ENCODE measurements at regions not wholly inside any gene's neighbourhood (a gene's known extent, or its start where the extent isn't known, plus 50 kb on each side); places are given as distances from the start of the nearest gene placed in this dataset.

DNA sequence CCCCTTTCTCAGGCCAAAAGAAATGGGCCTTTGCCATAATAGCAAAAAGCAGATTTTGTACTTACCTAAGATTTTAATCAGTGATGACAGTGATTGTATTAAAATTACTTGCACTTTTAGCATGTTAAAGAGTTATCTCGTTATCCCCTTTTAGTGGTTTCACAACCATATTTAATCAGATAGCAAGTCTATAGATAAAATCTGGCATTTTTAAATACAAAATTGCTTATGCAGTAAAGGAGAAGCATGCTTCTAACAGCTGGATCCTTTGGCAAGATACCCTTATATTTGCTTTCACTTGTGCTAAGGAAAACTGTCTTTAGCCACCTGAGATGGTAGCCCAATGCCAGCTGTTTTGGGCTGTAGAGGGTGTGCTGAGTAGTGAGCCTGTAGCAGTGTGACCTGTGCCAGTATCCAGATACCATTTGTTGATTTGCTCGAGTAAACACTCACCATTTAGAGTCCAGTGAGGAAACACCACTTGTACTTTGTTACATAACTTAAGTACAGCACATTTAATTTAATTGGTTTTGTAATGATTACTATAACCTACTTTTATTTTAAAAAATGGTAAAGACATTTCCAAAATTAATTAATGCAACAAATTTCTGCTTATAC is 314.4 kb upstream of the ZP4 start:
- no peak for DNase-seq (ENCODE audit: low spot score in 2 of 2)
- Mint-ChIP-seq H3K9me3 (peaks cover 5% of the 10 kb centered on the region), H3K4me1 (no peaks in the 10 kb centered on the region), H3K36me3 (no peaks in the 10 kb centered on the region), H3K27ac (no peak overlapping the region), H3K4me3 (no peak overlapping the region)
- no peak for ATAC-seq

DNA sequence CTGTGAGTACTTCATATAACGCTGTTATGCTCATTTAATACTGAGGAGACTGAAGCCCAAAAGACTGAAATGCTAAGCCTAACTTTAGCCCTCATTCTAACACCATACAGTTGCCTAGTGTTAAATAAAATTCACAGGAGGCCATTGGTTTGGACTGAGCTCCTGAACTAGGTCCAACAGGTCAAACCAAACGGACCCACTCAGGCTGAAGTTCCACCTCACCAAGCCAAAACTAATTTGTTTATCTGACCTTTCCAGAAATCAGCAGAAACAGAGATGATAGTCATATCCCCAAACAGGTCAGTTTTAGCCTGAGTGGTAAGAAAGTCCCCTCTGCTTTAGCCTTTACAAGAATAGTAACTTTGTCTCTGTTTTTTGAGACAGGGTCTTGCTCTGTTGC is 311.3 kb upstream of the ZP4 start:
- no peak for DNase-seq (ENCODE audit: low spot score in 2 of 2)

DNA sequence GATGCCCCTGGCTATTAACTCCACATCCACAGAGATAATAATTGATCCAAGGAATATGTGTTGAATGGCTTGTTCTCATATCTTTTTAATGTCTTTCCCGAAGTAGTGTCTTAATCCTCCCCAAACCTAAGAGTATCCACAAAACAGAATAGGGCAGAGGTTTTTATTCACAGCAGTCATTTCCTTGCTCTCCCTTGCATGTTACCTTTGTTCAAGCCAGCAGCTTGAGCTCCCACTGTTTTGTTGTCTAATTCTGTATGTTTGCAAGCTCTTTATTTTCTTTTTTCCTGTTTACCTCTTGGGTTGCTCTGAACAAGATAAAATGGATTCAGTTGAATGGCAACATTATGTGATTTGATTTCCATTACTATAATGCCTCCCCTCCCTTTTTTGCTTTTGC is 308.6 kb upstream of the ZP4 start:
- ATAC-seq: no peak
- H3K4me3 Mint-ChIP-seq: no peak overlapping the region
- no peak overlapping the region for H3K27ac Mint-ChIP-seq
- H3K4me1 Mint-ChIP-seq: no peaks in the 10 kb centered on the region
- H3K9me3 Mint-ChIP-seq: peaks cover 8% of the 10 kb centered on the region
- DNase-seq (ENCODE audit: low spot score in 2 of 2): no peak
- H3K36me3 Mint-ChIP-seq: no peaks in the 10 kb centered on the region

More for the DNA sequence above, 311.3 kb upstream of the ZP4 start:
- Mint-ChIP-seq H3K9me3 (peaks cover 4% of the 10 kb centered on the region), H3K4me1 (no peaks in the 10 kb centered on the region), H3K36me3 (no peaks in the 10 kb centered on the region), H3K4me3 (no peak overlapping the region), H3K27ac (no peak overlapping the region)
- no peak for ATAC-seq

DNA sequence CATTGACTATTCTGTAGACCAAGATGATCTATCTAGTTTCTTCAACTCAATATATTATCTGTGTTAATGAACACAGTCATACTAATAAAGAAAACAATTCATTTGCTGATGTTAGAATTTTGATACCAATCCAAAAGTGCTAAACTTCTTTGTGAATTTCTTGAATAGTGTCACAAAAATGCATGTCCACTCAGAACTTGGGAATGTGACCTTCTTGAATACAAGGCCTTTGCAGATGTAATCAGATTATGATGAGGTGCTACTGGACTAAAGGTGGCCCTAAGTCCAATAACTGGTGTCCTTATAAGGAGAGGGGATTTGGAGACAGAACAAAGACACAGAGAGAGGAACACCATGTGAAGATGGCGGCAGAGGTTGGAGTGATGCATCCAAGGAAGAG is 305.8 kb upstream of the ZP4 start:
- H3K9me3 Mint-ChIP-seq: peaks cover 10% of the 10 kb centered on the region
- H3K36me3 Mint-ChIP-seq: no peaks in the 10 kb centered on the region
- DNase-seq (ENCODE audit: low spot score in 2 of 2): no peak
- no peak overlapping the region for H3K27ac Mint-ChIP-seq
- H3K4me3 Mint-ChIP-seq: no peak overlapping the region
- no peak for ATAC-seq
- H3K4me1 Mint-ChIP-seq: no peaks in the 10 kb centered on the region

DNA sequence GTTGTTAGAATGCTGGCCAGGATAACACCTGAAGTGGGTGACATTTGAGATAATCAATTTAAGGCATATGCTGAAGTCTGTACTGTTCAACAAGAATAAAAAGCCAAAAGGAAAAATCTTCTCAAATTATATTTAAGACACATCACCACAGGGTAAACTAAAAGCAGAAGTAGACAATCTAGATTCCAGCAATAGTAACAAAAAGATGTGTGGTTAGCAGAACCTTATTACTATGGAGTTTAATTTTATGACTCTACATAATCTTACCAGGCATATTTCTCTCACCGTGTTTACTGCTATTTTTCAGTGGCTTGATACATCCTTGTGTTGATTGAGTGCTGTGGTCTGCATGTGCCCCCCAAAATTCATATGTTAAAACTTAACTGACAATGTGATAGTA is 300.4 kb upstream of the ZP4 start:
- DNase-seq (ENCODE audit: low spot score in 2 of 2): no peak
- no peak for ATAC-seq
- Mint-ChIP-seq H3K9me3 (peaks cover 14% of the 10 kb centered on the region), H3K4me3 (no peak overlapping the region), H3K4me1 (no peaks in the 10 kb centered on the region), H3K27ac (no peak overlapping the region), H3K36me3 (no peaks in the 10 kb centered on the region)

DNA sequence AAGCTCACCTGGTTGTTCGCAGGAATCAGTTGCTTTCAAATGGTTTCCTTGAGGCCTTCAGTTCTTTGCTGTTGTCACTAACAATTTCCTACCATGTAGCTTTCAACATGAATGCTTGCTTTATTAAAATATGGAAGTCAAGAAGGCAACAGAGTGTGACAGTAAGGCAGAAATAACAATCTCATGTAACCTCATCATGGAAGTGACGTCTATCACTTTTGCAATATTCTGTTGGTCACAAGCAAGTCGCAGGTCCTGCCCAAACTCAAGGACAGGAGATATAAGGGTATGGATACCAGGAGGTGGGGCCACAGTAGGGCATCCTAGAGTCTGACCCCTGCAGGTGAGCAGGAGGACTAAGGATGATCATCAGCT is 296.8 kb upstream of the ZP4 start:
- Mint-ChIP-seq H3K9me3 (peaks cover 20% of the 10 kb centered on the region), H3K27ac (no peak overlapping the region), H3K36me3 (no peaks in the 10 kb centered on the region), H3K4me1 (no peaks in the 10 kb centered on the region), H3K4me3 (no peak overlapping the region)
- DNase-seq (ENCODE audit: low spot score in 2 of 2): no peak
- ATAC-seq: no peak

DNA sequence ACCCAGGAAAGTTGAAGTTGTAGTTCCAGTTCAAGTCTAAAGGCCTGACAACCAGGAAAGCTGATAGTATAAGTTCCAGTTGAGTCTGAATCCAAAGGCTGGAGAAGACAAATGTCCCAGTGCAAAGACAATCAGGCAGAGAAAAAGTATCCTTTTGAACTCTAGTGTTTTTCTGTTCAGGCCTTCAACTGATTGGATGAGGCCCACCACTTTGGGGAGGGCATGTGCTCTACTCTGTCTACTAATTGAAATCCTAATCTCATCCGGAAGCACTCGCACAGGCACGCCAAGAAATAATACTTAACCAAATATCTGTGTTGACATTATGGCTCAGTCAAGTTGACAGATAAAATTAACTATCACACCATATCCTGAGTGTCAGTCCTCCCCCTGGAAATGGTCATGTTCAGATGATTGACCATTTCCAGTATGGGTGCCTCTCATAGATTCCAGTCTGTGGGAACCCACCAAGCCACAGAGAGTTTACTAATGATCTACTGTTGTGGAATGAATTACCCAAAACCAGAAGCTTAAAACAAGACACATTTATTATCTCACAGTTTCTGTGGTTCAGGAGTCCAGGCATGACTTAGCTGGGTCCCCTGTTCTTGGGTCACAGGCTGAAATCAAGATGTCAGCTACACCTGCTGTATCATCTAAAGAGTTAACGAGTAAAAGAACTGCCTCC is 296.3 kb upstream of the ZP4 start:
- Mint-ChIP-seq H3K36me3 (no peaks in the 10 kb centered on the region), H3K27ac (no peak overlapping the region), H3K9me3 (peaks cover 25% of the 10 kb centered on the region), H3K4me3 (no peak overlapping the region), H3K4me1 (no peaks in the 10 kb centered on the region)
- DNase-seq (ENCODE audit: low spot score in 2 of 2): no peak
- ATAC-seq: no peak

DNA sequence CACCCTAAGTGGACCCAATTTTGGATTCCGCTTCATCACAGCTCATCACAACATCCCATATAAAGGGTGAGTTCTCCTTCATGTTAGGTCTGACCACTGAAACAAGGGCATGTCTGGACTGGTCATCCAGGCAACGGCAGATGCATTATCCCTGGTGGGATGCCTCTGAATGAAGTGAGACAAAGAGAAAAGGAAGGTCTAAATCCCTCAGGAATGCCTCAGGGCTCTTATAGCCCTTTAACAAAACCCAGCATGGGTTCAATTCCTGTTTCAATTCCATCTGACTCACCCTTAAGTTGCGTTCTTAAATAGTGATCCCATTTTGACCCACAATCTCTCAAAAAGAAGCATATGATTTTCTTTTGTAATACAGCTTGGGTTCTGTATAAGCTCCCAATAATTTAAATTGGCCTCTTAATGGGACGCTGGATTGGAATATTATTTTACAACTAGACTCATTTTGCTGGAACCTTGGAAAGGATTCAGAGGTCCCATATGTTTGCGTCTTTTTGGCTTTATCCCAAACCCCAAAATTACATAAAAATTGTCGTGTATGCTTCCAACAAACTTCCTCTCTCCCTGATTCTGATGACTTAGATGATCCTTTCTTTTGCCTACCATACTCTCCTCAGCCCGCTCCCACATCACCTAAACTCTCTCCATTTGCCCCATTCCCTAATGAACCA is 287.4 kb upstream of the ZP4 start:
- Mint-ChIP-seq H3K9me3 (peaks cover 17% of the 10 kb centered on the region), H3K27ac (no peak overlapping the region), H3K4me3 (no peak overlapping the region), H3K36me3 (no peaks in the 10 kb centered on the region), H3K4me1 (no peaks in the 10 kb centered on the region)
- DNase-seq (ENCODE audit: low spot score in 2 of 2) (no peak), ATAC-seq (no peak)

DNA sequence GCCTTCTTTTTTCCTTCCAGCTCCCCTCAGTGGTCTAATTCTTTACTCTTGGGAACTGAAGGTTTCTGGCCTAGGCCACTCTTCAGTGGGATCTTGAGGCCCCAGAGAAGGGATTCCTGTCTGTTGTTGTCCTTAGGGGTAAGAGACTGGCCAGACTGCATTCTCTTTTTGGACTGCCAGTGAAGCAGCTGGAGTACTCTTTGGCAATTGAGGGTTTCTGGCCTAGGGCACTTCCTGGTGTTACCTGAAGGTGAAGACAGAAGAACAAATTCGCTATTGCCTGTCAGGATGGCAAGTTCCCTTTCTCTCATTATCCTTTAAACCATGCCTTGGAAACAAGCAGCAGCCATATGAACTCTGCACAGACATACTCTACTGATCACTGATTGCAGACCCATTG is 286.6 kb upstream of the ZP4 start:
- H3K9me3 Mint-ChIP-seq: peaks cover 15% of the 10 kb centered on the region
- DNase-seq (ENCODE audit: low spot score in 2 of 2): no peak
- no peaks in the 10 kb centered on the region for H3K36me3 Mint-ChIP-seq
- ATAC-seq: no peak
- no peaks in the 10 kb centered on the region for H3K4me1 Mint-ChIP-seq
- no peak overlapping the region for H3K27ac Mint-ChIP-seq
- no peak overlapping the region for H3K4me3 Mint-ChIP-seq

DNA sequence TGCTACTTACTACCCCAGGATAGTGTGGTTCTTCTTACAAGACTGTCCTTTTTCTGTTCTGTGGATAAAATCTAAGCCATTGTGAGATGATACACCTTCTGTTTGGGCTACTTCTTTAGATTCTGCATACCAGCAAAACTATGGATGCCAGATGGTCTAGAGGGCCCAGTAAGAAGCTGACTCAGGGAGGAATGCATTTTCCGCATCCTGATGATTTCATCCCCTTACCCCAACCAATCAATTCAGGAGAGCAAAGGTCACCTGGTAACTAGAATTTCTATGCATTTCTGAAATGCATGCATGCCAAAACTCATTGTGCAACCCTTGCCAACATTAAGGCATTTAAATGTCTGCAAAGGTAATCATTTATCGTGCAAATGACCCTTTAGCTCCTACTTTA is 285.7 kb upstream of the ZP4 start:
- H3K4me3 Mint-ChIP-seq: no peak overlapping the region
- H3K27ac Mint-ChIP-seq: no peak overlapping the region
- H3K4me1 Mint-ChIP-seq: no peaks in the 10 kb centered on the region
- DNase-seq (ENCODE audit: low spot score in 2 of 2) (no peak), ATAC-seq (no peak)
- H3K9me3 Mint-ChIP-seq: peaks cover 10% of the 10 kb centered on the region
- H3K36me3 Mint-ChIP-seq: no peaks in the 10 kb centered on the region

DNA sequence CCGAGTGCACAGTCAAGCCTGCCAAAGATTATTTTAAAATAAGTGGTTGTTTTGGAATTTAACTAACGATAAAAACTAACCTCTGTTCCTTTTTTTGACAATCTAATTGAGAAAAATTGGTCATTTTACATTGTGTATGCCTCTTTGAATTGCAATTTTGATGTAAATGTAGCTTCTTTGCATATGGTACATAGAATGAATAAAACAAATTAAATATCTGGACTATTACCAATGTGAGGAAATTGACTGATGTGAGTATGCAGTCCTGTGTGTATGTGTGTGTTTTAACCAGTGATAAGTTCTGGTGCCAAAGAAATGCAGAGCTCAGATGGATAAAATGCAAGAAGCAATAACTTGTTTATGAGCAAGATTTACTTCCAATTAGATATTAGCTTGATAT is 281.3 kb upstream of the ZP4 start:
- Mint-ChIP-seq H3K27ac (no peak overlapping the region), H3K9me3 (peaks cover 7% of the 10 kb centered on the region), H3K36me3 (no peaks in the 10 kb centered on the region), H3K4me1 (no peaks in the 10 kb centered on the region), H3K4me3 (no peak overlapping the region)
- DNase-seq (ENCODE audit: low spot score in 2 of 2) (no peak), ATAC-seq (no peak)

DNA sequence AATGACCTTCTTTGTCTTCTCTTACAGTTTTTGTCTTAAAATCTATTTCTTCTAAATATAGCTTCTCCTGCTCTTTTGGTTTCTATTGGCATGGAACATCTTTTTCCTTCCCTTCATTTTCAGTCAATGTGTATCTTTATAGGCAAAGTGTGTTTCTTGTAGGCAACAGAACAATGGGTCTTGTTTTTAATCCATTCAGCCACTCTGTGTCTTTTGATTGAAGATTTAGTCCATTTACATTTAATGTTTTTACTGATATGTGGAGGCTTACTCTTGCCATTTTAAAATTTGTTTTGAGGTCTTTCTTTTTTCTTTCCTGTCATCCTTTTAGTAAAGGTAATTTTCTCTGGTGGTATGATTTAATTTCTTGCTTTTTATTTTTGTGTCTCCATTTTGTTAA is 271.2 kb upstream of the ZP4 start:
- Mint-ChIP-seq H3K4me1 (no peaks in the 10 kb centered on the region), H3K36me3 (no peaks in the 10 kb centered on the region), H3K9me3 (peaks cover 30% of the 10 kb centered on the region), H3K27ac (no peak overlapping the region), H3K4me3 (no peak overlapping the region)
- DNase-seq (ENCODE audit: low spot score in 2 of 2): no peak
- no peak for ATAC-seq

DNA sequence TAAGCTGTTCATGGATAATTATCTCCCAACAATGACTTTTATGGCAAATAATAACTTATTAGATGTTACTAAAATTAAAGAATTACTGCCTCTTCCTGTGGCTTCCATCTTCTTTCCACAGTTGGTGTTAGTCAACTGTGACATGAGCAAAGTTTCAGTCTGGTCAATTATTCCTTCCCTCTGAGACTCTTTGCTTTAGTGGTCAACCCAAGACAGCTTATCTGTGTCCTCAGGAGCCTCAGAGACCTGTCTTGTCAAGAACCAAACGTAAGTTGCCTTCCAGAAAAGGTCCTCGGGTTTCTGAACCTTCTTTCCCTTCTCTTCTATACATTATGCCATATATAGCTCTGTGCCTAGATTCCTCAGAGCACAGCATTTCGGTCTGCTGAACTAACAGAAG is 263.2 kb upstream of the ZP4 start:
- Mint-ChIP-seq H3K27ac (no peak overlapping the region), H3K4me3 (no peak overlapping the region), H3K4me1 (no peaks in the 10 kb centered on the region), H3K36me3 (no peaks in the 10 kb centered on the region), H3K9me3 (peaks cover 11% of the 10 kb centered on the region)
- ATAC-seq: no peak
- no peak for DNase-seq (ENCODE audit: low spot score in 2 of 2)

DNA sequence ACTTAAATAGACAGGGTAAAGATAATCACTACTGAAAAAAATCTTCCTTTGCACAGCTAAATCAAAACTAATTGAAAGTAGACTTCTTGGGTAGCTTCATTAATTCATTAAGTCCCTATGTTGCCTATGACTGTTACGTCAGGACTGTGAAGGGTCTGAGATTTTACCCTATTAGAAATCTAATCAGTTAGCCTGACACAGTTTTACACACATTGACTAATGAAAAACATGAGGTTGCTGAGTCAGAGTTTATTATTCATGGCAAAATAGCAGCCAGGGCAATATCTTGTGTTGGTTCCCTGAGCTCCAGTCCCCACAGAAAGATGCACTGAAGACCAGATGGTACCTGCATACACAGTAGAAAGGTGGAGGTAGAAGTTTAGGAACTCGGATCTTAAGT is 262.5 kb upstream of the ZP4 start:
- Mint-ChIP-seq H3K36me3 (no peaks in the 10 kb centered on the region), H3K9me3 (peaks cover 11% of the 10 kb centered on the region), H3K4me3 (no peak overlapping the region), H3K27ac (no peak overlapping the region), H3K4me1 (no peaks in the 10 kb centered on the region)
- DNase-seq (ENCODE audit: low spot score in 2 of 2): no peak
- no peak for ATAC-seq

DNA sequence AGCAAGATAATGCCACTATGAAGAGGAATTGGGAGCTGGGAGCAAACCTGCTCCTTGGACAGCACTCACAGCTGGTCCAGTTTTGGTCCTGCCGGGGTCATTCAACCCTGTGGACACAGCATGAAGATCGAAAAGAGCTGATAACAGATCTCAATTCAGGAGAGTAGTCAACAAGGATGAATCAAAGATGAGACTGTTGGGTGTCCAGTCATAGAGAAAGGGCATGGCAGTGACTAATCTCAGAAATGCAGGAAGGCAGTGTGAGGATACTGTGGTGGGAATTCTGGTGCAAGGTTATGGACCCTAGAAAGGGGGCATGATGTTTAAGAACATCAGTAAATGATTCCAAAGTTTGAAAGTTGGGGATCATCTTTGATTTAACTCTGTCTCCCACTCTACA is 261.4 kb upstream of the ZP4 start:
- Mint-ChIP-seq H3K27ac (no peak overlapping the region), H3K4me1 (no peaks in the 10 kb centered on the region), H3K9me3 (peaks cover 11% of the 10 kb centered on the region), H3K36me3 (no peaks in the 10 kb centered on the region), H3K4me3 (no peak overlapping the region)
- ATAC-seq (no peak), DNase-seq (ENCODE audit: low spot score in 2 of 2) (no peak)

DNA sequence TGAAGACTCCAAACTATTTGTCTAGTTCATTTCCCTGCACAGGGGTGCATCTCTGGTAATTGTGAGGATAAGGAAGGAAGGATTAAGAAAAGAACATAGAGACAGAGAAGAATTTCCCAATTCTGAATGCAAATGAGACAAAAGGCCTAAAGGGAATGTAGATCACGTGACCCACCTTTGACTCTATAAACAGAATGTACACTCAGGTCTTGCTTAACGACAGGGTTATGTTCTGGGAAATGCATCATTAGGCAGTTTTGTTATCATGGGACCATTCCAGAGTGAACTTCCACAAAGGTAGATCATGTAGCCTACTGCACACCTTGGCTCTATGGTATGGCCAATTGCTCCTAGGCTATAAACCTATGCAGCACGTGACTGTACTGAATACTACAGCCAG is 252.3 kb upstream of the ZP4 start:
- no peaks in the 10 kb centered on the region for H3K4me1 Mint-ChIP-seq
- no peak for DNase-seq (ENCODE audit: low spot score in 2 of 2)
- no peak for ATAC-seq
- H3K27ac Mint-ChIP-seq: no peak overlapping the region
- no peaks in the 10 kb centered on the region for H3K36me3 Mint-ChIP-seq
- no peak overlapping the region for H3K4me3 Mint-ChIP-seq
- H3K9me3 Mint-ChIP-seq: peaks cover 6% of the 10 kb centered on the region

Data from stimulated activated effector memory CD8-positive, alpha-beta T cell treated with anti-CD3 and anti-CD28 coated beads, Interleukin-12 subunit alpha, Interleukin-12 subunit beta, amount 100 ng/mL, for 72 hours (primary cell).